ENCODE measurements at regions not wholly inside any gene's neighbourhood (a gene's known extent, or its start where the extent isn't known, plus 50 kb on each side); places are given as distances from the start of the nearest gene placed in this dataset.

GRCh38 chr18:71798986-71799673 lies 745.0 kb downstream of the CBLN2 start:
- no peak for DNase-seq (ENCODE audit: extremely low read depth, low read depth)

GRCh38 chr18:71797554-71797953 lies 746.6 kb downstream of the CBLN2 start:
- DNase-seq (ENCODE audit: extremely low read depth, low read depth) = no peak

- DNase-seq (ENCODE audit: extremely low read depth, low read depth) = no peak
These were observed 759.4 kb downstream of the CBLN2 start for GRCh38 chr18:71784777-71785176.

DNA sequence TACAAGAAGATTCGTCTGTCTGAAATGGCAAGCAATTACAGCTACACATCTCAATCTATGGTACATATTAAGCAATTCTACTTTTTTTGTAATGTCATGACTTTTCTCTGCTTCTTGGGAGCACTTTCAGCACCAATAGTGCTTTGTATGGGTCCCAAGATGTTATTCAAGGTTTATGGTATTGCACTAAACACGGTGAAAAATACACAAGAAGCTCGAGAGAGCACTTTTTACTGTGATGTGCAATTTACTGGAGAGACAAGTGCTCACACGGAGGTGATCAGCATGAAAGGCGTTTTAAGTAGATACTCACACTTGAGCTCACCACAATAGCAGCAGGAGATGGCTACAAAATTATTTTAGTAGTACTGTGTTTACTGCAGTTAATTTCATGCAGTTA lies 783.6 kb downstream of the CBLN2 start:
- no peak for DNase-seq (ENCODE audit: extremely low read depth, low read depth)

GRCh38 chr18:71754246-71754645 lies 789.9 kb downstream of the CBLN2 start:
- DNase-seq (ENCODE audit: extremely low read depth, low read depth) = no peak

GRCh38 chr18:71743634-71744033 lies 800.5 kb downstream of the CBLN2 start:
- no peak for DNase-seq (ENCODE audit: extremely low read depth, low read depth)

DNA sequence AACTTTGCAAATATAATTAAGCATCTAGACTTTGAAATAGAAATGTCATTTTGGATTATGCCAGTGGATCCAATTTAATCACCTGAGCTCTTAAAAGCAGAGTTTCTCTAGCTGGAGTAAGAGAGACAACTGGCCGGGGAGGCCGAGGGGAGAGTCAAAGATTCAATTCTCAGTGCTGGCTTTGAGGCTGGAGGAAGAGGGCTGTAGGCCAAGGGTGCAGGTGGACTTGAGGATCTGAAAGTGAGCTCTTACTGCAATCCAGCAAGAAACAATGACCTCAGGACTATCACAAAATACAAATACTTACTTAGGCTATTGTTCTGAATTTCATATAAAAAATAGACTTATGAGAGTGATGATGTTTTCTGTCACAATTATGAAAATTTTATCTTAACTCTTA lies 814.5 kb downstream of the CBLN2 start:
- DNase-seq (ENCODE audit: extremely low read depth, low read depth) = no peak

DNA sequence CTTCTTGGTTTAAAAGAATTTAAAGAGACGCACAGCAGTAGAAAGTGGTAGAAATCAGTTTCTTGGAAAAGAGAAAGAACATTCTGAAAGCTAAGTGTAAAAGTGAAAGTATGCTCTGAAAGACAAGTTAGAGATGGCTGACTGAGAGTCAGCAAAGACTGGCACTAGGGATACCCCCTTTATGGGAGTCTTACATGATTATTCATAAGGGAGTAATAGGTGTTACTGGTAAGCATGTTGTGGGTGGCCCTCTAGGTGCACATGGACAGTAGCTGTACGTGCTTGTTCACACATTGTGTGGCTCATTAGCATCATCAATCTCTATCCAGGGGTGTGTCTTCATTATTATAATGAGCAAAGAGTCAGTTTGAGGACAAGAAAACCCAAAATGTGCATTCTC lies 816.2 kb downstream of the CBLN2 start:
- DNase-seq (ENCODE audit: extremely low read depth, low read depth) = no peak

- no peak for DNase-seq (ENCODE audit: extremely low read depth, low read depth)
These were observed 818.9 kb downstream of the CBLN2 start for GRCh38 chr18:71725256-71725655.

GRCh38 chr18:71707985-71708500 lies 836.1 kb downstream of the CBLN2 start:
- no peak for DNase-seq (ENCODE audit: extremely low read depth, low read depth)

- DNase-seq (ENCODE audit: extremely low read depth, low read depth) = no peak
These were observed 836.7 kb downstream of the CBLN2 start for GRCh38 chr18:71707400-71707799.

GRCh38 chr18:71689416-71690160 lies 854.6 kb downstream of the CBLN2 start:
- no peak for DNase-seq (ENCODE audit: extremely low read depth, low read depth)

DNA sequence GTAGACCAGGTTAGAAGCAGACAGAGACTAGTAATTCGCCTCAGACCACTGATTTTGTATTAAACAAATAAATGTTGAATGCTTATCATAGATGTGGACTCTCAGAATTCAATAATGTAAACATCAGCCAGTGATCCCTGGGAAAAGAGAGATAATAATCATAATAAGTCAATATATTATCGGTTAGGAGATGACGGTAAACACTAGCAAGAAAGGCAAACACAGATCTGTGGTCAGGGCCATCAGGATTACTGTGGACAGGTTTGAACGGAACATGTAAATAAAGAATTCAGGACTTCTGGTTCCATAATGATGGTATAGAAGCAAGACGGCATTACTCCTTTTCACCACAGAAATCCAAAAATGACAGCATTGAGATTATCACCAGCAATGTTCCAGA lies 861.6 kb downstream of the CBLN2 start:
- no peak for DNase-seq (ENCODE audit: extremely low read depth, low read depth)

- DNase-seq (ENCODE audit: extremely low read depth, low read depth) = no peak
These were observed 866.0 kb downstream of the CBLN2 start for GRCh38 chr18:71678144-71678543.

DNA sequence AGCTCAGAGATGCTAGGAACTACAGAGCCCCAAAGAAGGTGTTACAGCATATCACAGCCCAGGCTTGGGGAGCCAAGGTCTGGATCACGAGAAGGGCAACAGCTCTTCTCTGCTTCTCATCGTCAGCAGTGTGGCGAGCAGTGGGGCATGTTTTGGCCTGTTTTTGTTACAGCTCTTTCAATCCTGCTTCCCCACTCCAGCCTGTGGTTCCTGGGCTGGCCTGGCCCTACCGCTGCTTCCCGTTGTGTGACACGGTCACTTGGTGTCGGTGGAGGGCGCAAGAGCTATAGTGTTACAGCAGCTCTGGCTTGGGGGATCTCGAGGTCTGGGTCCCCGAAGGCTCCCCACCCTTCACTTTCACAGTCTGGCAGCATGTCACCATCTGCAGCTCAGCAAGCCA lies 870.2 kb downstream of the CBLN2 start:
- DNase-seq (ENCODE audit: extremely low read depth, low read depth) = no peak

DNA sequence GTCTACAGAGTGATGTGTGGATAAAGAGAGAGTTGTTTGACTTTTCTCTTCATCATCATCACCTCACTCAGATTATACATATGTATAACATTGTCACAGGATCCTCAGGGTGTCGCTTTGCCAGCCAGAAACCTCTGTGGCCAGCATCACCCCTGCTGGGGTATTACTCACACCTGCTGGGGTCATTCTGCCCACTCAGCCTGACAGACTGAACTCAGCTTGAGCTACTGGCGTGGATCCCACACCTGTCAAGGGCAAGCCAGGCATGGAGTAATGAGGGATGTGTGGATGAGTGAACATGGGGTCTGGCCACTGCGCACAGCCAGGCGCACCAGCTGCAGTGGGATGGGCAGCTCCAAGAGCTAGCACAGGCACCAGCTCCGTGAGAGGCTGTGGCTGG lies 870.6 kb downstream of the CBLN2 start:
- DNase-seq (ENCODE audit: extremely low read depth, low read depth) = no peak

DNA sequence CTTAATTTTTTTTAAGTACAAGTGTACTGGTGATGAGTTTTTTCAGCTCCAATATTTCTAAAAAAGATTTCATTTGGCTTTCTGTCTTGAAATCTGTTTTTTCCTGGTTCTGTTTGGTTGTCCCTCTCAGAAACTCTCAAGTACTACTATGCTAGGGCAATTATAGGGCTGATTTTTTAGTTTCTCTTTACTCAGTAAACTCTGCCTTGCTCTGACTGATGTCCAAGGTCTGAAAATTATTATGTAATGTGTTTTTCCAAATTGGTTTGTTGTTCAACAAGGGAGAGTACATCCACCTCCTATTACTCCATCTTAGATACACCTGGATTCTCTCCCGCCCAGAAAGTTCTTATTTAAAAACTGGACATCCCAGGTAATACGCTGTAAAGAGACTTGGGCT lies 877.7 kb downstream of the CBLN2 start:
- no peak for DNase-seq (ENCODE audit: extremely low read depth, low read depth)

DNA sequence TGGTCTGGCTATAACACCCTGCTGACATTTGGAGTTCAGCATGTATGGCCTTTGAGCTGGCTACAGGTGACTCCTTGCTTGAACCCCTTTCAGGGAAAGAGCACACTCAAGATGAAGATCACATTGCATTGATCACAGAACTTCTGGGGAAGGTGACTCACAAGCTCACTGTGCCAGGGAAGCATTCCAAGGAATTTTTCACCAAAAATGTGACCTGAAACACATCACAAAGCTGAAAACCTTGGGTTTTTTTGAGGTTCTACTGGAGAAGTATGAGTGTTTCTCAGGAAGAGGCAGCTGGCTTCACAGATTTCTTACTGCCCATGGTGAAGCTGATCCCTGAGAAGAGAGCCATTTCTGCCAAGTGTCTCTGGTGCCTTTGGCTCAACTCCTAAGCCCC lies 879.0 kb downstream of the CBLN2 start:
- no peak for DNase-seq (ENCODE audit: extremely low read depth, low read depth)

- no peak for DNase-seq (ENCODE audit: extremely low read depth, low read depth)
These were observed 900.3 kb downstream of the CBLN2 start for GRCh38 chr18:71643822-71644221.

GRCh38 chr18:71630696-71631095 lies 913.4 kb downstream of the CBLN2 start:
- no peak for DNase-seq (ENCODE audit: extremely low read depth, low read depth)

GRCh38 chr18:71625556-71626090 lies 918.5 kb downstream of the CBLN2 start:
- DNase-seq (ENCODE audit: extremely low read depth, low read depth) = no peak

- DNase-seq (ENCODE audit: extremely low read depth, low read depth) = no peak
These were observed 945.8 kb downstream of the CBLN2 start for GRCh38 chr18:71598374-71598773.
